Non-pigmented ciliary epithelial cell (primary cell): ENCODE measurements at regions not wholly inside any gene's neighbourhood (a gene's known extent, or its start where the extent isn't known, plus 50 kb on each side); places are given as distances from the start of the nearest gene placed in this dataset.
"Not testable (repeated sequence)": the region's sequence is repeated elsewhere in the genome, so short reads cannot be mapped to it uniquely, and the experiment has no call there.

Experiments used
- DNase-seq: peaks from one replicate; pipeline ENCODE4 v3.0.0-alpha.2; 2010; ENCODE audit warnings: low read depth

DNA sequence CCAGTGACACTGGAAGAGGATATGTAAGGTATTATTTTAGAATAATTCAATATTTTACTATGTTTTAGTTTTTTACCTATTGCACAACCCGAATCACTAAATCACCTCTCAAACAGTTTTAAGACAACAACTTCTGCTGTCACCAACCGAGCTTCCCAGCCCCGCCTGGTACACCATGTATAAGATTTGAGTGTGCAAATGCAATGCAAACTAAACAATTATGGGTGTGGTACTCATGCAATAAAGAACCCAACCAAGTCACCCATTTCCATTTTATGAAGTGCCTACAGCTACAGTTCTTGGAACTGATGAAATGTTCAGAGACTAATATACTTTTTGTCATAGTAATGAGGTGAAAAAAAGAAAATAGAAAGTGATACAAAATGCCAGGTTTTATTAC is 256.2 kb downstream of the TAFA4 start:
- DNase-seq = no peak

DNA sequence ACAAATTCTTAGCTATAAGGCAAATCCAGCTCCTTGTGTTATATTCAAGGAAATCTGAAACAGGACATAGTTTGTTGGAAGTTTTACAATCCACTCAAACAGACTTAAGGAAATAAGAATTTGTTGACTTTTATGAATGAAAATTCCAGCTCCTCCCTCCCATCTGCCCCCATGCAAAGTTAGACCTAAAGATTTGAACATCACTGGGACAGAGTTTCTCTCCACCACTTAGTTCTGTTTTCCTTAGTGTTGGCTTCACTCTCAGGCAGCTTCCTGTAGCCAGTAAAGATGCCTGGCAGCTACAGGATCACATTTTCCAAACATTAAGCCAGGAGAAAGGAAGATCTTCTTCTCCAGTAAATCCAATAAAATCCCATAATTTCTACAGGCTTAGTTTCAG is 265.0 kb downstream of the TAFA4 start:
- DNase-seq = no peak

DNA sequence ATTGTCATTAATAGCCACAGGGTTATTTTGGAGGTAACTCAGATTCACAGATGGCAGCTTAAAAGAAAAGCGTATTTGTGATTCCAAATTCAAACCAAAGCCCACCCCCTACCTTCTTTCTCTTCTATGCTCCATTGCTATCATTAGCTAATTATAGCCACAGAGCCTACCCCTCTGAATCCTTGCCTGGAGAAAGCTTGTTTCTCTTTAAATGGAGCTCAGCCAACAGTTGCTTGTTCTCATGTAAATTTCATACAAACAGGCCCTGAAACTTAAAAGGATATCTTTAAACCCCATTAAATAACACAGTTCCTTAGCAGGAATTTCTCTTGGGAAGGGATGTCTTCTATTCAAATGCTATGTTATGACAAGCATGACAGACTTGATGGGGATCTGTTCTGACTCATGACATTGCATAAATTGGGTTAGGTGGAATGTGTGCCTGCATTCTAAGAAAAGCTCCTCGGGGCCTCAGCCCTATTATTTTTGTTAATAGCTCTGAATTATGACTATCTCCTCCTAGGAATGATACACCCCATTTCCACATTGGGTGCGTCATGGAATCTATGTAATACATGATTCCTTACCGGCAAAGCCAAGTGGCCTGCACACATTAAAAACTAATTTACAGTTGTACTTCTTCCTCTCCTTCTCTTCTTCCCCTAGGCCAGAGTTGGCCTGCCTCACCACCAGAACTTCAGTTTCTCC is 265.8 kb downstream of the TAFA4 start:
- no peak for DNase-seq

- no peak for DNase-seq
Measured at GRCh38 chr3:68664276-68664675, 268.1 kb downstream of the TAFA4 start.

- no peak for DNase-seq
Measured at GRCh38 chr3:68662176-68662575, 270.2 kb downstream of the TAFA4 start.

GRCh38 chr3:68650657-68651056 is 281.7 kb downstream of the TAFA4 start:
- not testable (repeated sequence) for DNase-seq

DNA sequence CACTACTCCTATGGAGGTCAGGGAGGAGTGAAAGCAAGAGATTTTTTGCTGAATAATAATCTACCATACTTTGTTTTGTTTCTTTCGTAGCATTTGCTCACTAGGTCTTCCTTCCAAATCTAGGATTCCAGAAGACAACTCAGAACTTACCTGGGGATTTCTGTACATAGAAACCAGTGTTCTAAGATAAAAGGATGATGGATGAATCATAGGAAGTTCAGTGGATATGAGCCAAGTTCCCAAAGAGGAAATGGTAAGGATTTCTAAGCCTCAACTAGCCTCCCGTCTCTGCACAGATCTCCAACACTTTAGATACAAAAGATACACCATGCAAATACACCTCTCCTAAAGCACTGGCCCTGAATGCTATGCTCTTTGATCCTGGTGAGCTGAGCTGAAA is 283.9 kb downstream of the TAFA4 start:
- no peak for DNase-seq

DNA sequence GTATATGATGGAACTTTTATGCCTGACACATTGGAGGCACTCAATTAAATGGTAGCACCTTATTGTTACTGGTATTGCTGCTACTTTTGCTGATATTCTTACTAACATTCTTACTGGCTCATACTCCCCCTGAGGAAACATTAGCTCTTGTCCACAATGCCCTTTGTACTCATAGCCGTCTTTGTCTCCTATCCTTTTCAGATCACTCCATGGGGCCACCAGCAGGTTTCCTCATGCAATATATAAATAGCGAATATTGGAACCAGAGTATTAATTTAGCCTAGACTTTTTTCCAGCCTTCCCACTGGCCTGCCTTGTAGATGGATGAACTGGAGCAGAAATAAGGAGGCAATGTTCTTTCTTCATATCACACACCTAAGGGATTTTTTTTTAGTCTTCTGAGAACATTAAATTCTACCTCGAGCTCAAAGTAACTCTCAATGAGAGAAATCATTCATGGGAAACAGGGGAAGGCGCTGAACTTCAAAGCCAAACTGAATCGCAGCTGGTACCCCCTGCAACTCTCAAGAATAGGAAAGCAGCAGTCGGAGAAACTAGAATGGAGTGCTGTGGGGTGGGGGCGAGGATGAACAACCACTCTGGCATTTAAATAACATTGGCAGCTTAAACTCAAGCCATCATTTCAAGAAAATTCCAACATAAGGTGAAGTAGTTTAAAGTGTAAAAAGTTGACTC is 300.3 kb downstream of the TAFA4 start:
- DNase-seq = no peak

GRCh38 chr3:68620211-68620610 is 312.1 kb downstream of the TAFA4 start:
- DNase-seq = no peak

DNA sequence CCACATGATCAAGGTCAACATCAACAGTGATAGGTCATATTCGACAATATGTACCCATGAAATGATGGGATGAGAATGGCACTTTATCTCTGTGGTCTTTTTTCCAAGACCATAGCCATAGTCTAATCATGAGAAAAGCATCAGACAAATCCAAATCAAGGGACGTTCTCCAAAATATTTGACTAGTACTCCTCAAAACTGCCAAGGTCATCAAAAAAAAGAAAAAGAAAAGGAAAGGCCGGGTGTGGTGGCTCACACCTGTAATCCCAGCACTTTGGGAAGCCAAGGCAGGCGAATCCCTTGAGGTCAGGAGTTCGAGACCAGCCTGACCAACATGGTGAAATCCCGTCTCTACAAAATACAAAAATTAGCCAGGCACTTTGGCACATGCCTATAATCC is 318.3 kb downstream of the TAFA4 start:
- no peak for DNase-seq

- DNase-seq = no peak
Measured at GRCh38 chr3:68571321-68571720, 361.0 kb downstream of the TAFA4 start.

DNA sequence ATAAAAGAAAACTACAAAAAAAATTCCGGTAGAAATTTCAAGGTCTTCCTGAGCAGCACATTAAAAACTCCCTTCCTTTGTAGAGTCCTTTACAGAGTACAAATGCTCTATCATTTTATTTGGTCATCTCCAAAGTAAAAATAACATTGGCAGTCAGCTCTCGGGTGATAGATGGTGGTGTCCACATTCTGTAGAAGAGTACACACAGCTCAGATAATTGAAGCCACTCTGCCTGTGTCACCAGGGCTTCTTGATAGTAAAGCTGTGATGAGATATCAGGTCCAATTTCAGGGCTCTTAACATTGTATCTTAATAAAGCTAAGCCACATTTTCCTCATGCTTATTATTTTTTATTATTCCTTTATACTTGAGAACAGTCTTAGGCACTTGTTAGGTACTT is 371.6 kb downstream of the TAFA4 start:
- no peak for DNase-seq

DNA sequence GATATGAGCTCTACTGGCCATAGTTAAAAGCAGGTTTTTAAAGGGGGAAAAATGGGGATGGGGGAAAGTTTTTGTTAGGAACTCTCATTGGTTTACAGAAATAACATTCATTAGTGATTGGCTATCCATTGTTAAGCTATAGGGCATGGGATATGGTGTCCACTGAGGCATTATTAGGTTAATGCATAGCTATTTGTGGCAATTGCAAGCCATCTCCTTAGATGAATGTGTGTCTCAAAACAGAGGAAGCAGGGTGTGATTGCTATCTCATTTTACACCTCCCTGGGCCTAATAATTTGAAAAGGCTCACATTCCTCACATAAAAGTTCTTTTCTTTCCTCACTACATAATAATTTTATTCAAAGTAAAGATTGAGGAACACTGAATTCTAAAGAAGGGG is 396.6 kb downstream of the TAFA4 start:
- DNase-seq = no peak

GRCh38 chr3:68523330-68523729 is 409.0 kb downstream of the TAFA4 start:
- DNase-seq = no peak

DNA sequence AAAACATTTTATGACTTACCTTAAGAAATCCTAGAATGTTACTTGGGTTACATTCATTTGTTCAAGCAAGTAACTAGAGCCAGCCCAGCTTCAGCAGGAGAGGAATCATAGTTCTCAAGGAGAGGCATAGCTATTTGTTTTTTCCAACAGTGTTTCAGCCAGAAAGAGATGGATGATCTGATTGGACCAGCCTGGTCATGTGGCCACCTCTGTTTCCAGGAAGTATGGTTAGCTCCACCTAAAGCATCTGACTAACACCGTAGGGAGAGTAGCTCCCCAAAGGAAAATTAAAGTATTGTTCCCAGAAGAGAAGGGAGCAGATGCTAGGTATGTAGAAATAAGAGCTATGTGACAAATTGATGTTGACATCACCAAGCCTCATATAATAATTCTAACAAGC is 417.1 kb downstream of the TAFA4 start:
- no peak for DNase-seq

DNA sequence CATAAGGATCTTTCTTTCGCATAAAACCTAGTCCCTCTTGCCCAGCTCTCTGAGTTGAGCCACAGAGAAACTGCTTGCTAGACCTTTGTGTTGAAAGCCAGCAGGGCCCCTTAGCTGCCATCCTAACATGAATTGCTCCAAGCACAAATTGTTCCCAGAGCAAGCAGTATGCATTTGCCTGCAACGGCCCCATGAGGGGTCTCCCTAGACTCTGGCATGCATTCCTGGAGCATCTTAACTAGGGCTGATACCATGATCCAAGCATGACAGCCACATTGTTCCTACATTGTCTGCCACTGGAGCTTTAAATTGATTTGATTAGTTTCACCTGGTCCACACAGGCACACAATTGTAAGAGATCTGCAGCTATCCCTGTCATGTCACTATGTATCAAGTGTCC is 428.1 kb downstream of the TAFA4 start:
- no peak for DNase-seq

DNA sequence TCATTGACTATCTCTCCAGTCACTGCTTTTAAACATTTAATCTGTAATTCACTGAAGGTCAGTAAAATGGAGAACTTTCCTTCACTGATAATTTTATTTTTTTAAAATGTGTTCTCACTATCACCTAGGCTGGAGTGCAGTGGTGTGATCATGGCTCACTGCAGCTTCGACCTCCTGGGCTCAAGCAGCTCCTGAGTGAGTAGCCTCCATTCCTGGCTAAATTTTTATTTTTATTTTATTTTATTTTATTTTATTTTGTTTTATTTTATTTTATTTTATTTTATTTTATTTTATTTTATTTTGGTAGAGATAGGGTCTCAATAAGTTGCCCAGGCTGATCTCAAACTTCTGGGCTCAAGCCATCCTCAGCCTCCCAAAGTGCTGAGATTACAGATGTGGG is 446.5 kb downstream of the TAFA4 start:
- DNase-seq = not testable (repeated sequence)

DNA sequence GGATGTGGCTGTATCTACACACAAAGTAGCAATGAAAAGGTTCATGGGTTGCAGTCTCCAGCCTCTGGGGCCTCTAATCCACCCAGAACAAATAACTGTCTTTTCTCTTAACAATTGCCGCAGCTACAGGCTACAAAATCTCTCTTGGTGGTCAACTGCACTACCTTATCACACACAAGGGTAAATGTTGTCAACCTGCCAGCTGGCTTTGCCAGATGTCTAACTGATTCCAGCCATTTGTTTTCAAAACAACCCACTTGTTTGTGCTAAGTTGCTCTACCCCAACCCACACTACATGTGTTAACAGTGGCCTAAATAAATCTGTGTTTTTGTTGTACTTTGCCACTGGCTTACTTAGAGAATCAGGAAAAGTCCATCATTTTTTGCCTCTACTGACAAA is 447.3 kb downstream of the TAFA4 start:
- no peak for DNase-seq

DNA sequence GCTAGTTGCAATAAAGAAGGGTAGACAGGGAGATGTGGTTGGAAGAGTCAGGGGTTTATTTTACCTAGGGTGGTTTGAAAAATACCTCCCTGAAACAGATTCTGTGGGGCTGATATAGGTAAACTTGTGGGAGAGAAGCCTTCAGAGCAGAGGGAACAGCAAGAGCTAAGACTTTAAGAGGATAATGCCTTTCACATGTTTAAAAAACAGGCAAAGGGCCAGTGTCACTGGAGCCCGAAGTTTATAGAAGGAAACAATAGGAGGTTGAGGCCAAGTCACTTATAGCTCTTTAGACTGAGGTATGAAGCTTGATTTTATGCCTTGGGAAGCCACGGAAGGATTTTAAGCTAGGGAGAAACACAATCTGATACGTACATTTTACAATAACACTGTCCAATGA is 448.7 kb downstream of the TAFA4 start:
- no peak for DNase-seq

DNA sequence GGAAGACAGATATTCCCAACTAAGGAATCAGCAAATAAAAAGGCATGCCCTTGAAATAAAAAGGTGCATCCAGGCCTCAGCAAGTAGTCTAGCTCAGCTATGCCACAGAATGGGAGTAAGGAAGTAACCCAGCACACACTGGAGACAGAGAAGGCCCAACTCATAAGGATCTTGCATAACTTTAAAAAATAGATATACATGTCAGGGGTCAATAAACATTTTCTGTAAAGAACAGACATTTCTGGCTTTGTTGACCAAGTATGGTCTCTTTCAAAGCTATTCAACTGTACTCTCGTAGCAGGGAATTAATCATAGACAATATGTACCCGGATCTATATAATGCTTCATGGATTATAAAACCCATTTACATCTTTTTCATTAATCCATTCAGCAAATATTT is 449.3 kb downstream of the TAFA4 start:
- no peak for DNase-seq

- no peak for DNase-seq
Measured at GRCh38 chr3:68482565-68482964, 449.8 kb downstream of the TAFA4 start.

DNA sequence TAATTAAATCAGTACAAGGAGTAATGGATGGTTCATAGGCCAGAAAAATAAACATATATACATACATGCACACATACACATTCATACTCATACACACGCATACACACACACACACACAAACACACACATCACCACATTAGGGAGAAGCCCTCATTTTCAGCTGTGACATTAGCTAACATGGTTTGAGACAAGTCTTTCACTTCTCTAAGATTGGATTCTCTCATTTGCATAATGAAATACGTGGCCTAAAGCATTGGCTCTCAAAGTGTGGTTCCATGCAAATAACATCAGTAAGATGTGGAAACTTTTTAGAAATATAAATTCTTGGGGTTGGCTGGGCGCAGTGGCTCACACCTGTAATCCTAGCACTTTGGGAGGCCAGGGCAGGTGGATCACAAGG is 452.6 kb downstream of the TAFA4 start:
- no peak for DNase-seq

GRCh38 chr3:68468695-68469375 is 463.5 kb downstream of the TAFA4 start:
- DNase-seq = no peak
